GM13977 (cell line): ENCODE measurements at regions not wholly inside any gene's neighbourhood (a gene's known extent, or its start where the extent isn't known, plus 50 kb on each side); places are given as distances from the start of the nearest gene placed in this dataset.

Source experiments
- DNase-seq: peaks from one replicate; pipeline ENCODE4 v3.0.0; 2012; ENCODE audit warnings: low spot score
- CTCF ChIP-seq: IDR thresholded peaks from 2 replicates; pipeline ENCODE4 v1.5.1; 2012; ENCODE audit warnings: mild to moderate bottlenecking, control low read depth; ENCODE audit not compliant: insufficient read depth; ENCODE audit errors: extremely low read depth, missing control alignments
- in situ Hi-C: fragments of 300-500 bp; cut with MboI; formaldehyde crosslinking; loops from one replicate; pipeline ENCODE4 v1.12.0; 2022; ENCODE audit warnings: low sequenced_read_pairs, low pct_unique_long_range_greater_than_20kb, mixed read lengths, inconsistent platforms; ENCODE audit not compliant: unreplicated experiment

GRCh38 chr15:45981625-45982024, 346.8 kb downstream of the SQOR start:
- TF ChIP-seq CTCF = no peak
- no peak for DNase-seq
- in situ Hi-C loops = no loop called here

GRCh38 chr15:45991863-45992262, 357.0 kb downstream of the SQOR start:
- in situ Hi-C loops = no loop called here

GRCh38 chr15:45993072-45993471, 358.2 kb downstream of the SQOR start:
- DNase-seq = no peak
- TF ChIP-seq CTCF = no peak
- in situ Hi-C loops = no loop called here

More at GRCh38 chr15:45991863-45992262, 357.0 kb downstream of the SQOR start:
- TF ChIP-seq CTCF = no peak
- DNase-seq = no peak

GRCh38 chr15:45993508-45993907, 358.7 kb downstream of the SQOR start:
- no peak for TF ChIP-seq CTCF
- DNase-seq = no peak
- in situ Hi-C loops = no loop called here

- TF ChIP-seq CTCF = no peak
- DNase-seq = no peak
- in situ Hi-C loops = no loop called here
Measured at GRCh38 chr15:45995800-45996199, 361.0 kb downstream of the SQOR start.

GRCh38 chr15:46014532-46014931, 379.7 kb downstream of the SQOR start:
- DNase-seq = no peak
- TF ChIP-seq CTCF = no peak
- in situ Hi-C loops = no loop called here

- DNase-seq = no peak
- TF ChIP-seq CTCF = no peak
- in situ Hi-C loops = no loop called here
Measured at GRCh38 chr15:46034755-46035154, 399.9 kb downstream of the SQOR start.
